ENCODE measurements at regions not wholly inside any gene's neighbourhood (a gene's known extent, or its start where the extent isn't known, plus 50 kb on each side); places are given as distances from the start of the nearest gene placed in this dataset.
A peak's percentile ranks its signal among the peaks of the same experiment; 100 is the strongest.
"Not testable (repeated sequence)": the region's sequence is repeated elsewhere in the genome, so short reads cannot be mapped to it uniquely, and the experiment has no call there.

- DNase-seq: no peak
Observed at GRCh38 chr7:142523821-142524460, 225.3 kb upstream of the PRSS1 start.

GRCh38 chr7:142522735-142523134 is 226.5 kb upstream of the PRSS1 start:
- no peak for DNase-seq

GRCh38 chr7:142520885-142521284 is 228.4 kb upstream of the PRSS1 start:
- DNase-seq: not testable (repeated sequence)

- DNase-seq: peak in 3 of 6 experiments; percentile 5 to 36 (median 21)
Observed at GRCh38 chr7:142520455-142520854, 228.8 kb upstream of the PRSS1 start.

- peak in 1 of 6 experiments; percentile 8 for DNase-seq
Observed at GRCh38 chr7:142519079-142520078, 229.9 kb upstream of the PRSS1 start.

GRCh38 chr7:142516038-142516501 is 233.2 kb upstream of the PRSS1 start:
- DNase-seq: peak in 5 of 6 experiments; percentile 4 to 47 (median 22)

- not testable (repeated sequence) for DNase-seq
Observed at GRCh38 chr7:142514716-142515115, 234.6 kb upstream of the PRSS1 start.

- no peak for DNase-seq
Observed at GRCh38 chr7:142513178-142513955, 235.9 kb upstream of the PRSS1 start.

GRCh38 chr7:142511801-142512200 is 237.5 kb upstream of the PRSS1 start:
- peak in 1 of 6 experiments; percentile 5 for DNase-seq

- no peak for DNase-seq
Observed at GRCh38 chr7:142511374-142511773, 237.9 kb upstream of the PRSS1 start.

- not testable (repeated sequence) for DNase-seq
Observed at GRCh38 chr7:142509235-142509634, 240.0 kb upstream of the PRSS1 start.

- DNase-seq: peak in 4 of 6 experiments; percentile 21 to 50 (median 40)
Observed at GRCh38 chr7:142508251-142508650, 241.0 kb upstream of the PRSS1 start.

GRCh38 chr7:142507799-142508198 is 241.5 kb upstream of the PRSS1 start:
- DNase-seq: no peak

GRCh38 chr7:142507066-142507465 is 242.2 kb upstream of the PRSS1 start:
- not testable (repeated sequence) for DNase-seq

GRCh38 chr7:142506601-142507000 is 242.7 kb upstream of the PRSS1 start:
- DNase-seq: no peak

GRCh38 chr7:142503949-142504348 is 245.3 kb upstream of the PRSS1 start:
- not testable (repeated sequence) for DNase-seq

GRCh38 chr7:142503036-142503435 is 245.2 kb upstream of the PRSS58 start:
- no peak for DNase-seq

GRCh38 chr7:142501434-142501833 is 243.6 kb upstream of the PRSS58 start:
- DNase-seq: no peak

- DNase-seq: peak in 3 of 6 experiments; percentile 22 to 57 (median 47)
Observed at GRCh38 chr7:142500366-142500765, 242.5 kb upstream of the PRSS58 start.

GRCh38 chr7:142499635-142500034 is 241.8 kb upstream of the PRSS58 start:
- DNase-seq: no peak

- no peak for DNase-seq
Observed at GRCh38 chr7:142498364-142498763, 240.5 kb upstream of the PRSS58 start.

- DNase-seq: peak in 3 of 6 experiments; percentile 30 to 46 (median 30)
Observed at GRCh38 chr7:142496545-142496991, 238.7 kb upstream of the PRSS58 start.

- not testable (repeated sequence) for DNase-seq
Observed at GRCh38 chr7:142495879-142496278, 238.0 kb upstream of the PRSS58 start.

Measured in stimulated activated naive CD4-positive, alpha-beta T cell (primary cell).